GM12878 (cell line): ENCODE measurements at regions not wholly inside any gene's neighbourhood (a gene's known extent, or its start where the extent isn't known, plus 50 kb on each side); places are given as distances from the start of the nearest gene placed in this dataset.

Experiments
- ATAC-seq: fragments of 200-7000 bp; cut with Tn5 transposase; 3 replicates; pipeline ENCODE4 v1.9.1; 2020; ENCODE audit warnings: mild to moderate bottlenecking, moderate library complexity
- BruUV-seq: library from RNA; stranded (reverse); fragments of 400-500 nt; replicated peaks from 2 replicates; lab custom pipeline; 2021; lab: Mats Ljungman, UMichigan
- CTCF ChIA-PET: fragments of 300-600 bp; sonication (Branson Sonifier 250); formaldehyde crosslinking; extraction: SDS; loops from one replicate; lab custom pipeline; 2021; ENCODE audit warnings: inconsistent platforms; lab: Yijun Ruan, JAX
- POLR2A ChIA-PET: fragments of 350-600 bp; formaldehyde crosslinking; extraction: SDS; loops from one replicate; lab custom pipeline; 2021; ENCODE audit warnings: inconsistent platforms; lab: Charles Lee
- RAD21 ChIA-PET: fragments of 300-600 bp; sonication (Branson Sonifier 250); formaldehyde crosslinking; loops from one replicate; lab custom pipeline; 2023; ENCODE audit warnings: antibody characterized with exemption; ENCODE audit not compliant: unreplicated experiment; lab: Charles Lee
- SMC1A ChIA-PET: fragments of 300-600 bp; sonication (Branson Sonifier 250); formaldehyde crosslinking; loops from one replicate; lab custom pipeline; 2023; ENCODE audit not compliant: unreplicated experiment, uncharacterized antibody; lab: Charles Lee
- DNase-seq: peaks from one replicate; pipeline ENCODE4 v3.0.0-alpha.2; 2011; ENCODE audit warnings: low read depth, low spot score
- FAIRE-seq: peaks from 3 replicates; lab custom pipeline; 2011; peaks lifted over from hg19 to GRCh38; lab: Jason Lieb, UNC
- H2AFZ ChIP-seq: 2 replicates; pipeline ENCODE4 v1.6.0; 2011; ENCODE audit warnings: low read depth, low read length, control low read depth; ENCODE audit not compliant: control insufficient read depth
- H3K27ac ChIP-seq: 2 replicates; pipeline ENCODE4 v1.5.1; 2011; ENCODE audit warnings: control low read depth; ENCODE audit not compliant: control insufficient read depth, insufficient read depth
- H3K27me3 ChIP-seq, 2 experiments: replicated peaks in 1 of 2; 2 replicates each; pipeline versions ENCODE4 v1.6.0 to v1.6.1; 2011; ENCODE audit warnings: low read length in 1 of 2; ENCODE audit not compliant: control insufficient read depth in 2 of 2, insufficient read depth in 2 of 2
- H3K36me3 ChIP-seq, 2 experiments: 2 replicates each; pipeline ENCODE4 v1.5.1; 2011; ENCODE audit warnings: low read length in 1 of 2; ENCODE audit not compliant: control insufficient read depth in 2 of 2, insufficient read depth in 2 of 2
- H3K4me1 ChIP-seq: 2 replicates; pipeline ENCODE4 v1.6.1; 2011; ENCODE audit warnings: mild to moderate bottlenecking, low read length, moderate library complexity, mixed read lengths; ENCODE audit not compliant: control insufficient read depth, insufficient read depth
- H3K4me2 ChIP-seq: 2 replicates; pipeline ENCODE4 v1.6.0; 2011; ENCODE audit warnings: control low read depth; ENCODE audit not compliant: control insufficient read depth, insufficient read depth
- H3K4me3 ChIP-seq: fragments of 200-600 bp; sonication (generic); 2 replicates; pipeline ENCODE4 v1.5.1; 2016
- H3K79me2 ChIP-seq: 2 replicates; pipeline ENCODE4 v1.6.0; 2011; ENCODE audit warnings: low read length; ENCODE audit not compliant: control insufficient read depth, insufficient read depth
- H3K9ac ChIP-seq: 2 replicates; pipeline ENCODE4 v1.8.0; 2011; ENCODE audit warnings: low read length, control low read depth, mixed read lengths; ENCODE audit not compliant: control insufficient read depth, insufficient read depth
- H3K9me3 ChIP-seq: replicated peaks from 3 replicates; pipeline ENCODE4 v1.5.1; 2011; ENCODE audit warnings: mild to moderate bottlenecking, low read length; ENCODE audit not compliant: control insufficient read depth, insufficient read depth
- H4K20me1 ChIP-seq: 2 replicates; pipeline ENCODE4 v1.6.0; 2011; ENCODE audit not compliant: control insufficient read depth, insufficient read depth
- CEBPZ ChIP-seq: fragments of 150-350 bp; IDR thresholded peaks from 2 replicates; pipeline ENCODE4 v1.6.1; 2016; ENCODE audit warnings: low read depth, low read length
- FOS ChIP-seq: IDR thresholded peaks from 3 replicates; pipeline ENCODE4 v1.6.1; 2011; ENCODE audit warnings: borderline replicate concordance; ENCODE audit not compliant: insufficient read length; ENCODE audit errors: extremely low read depth
- GABPA ChIP-seq: IDR thresholded peaks from 2 replicates; pipeline ENCODE4 v1.6.1; 2014; ENCODE audit warnings: antibody characterized with exemption, low read depth, mild to moderate bottlenecking, inconsistent platforms
- MLLT1 ChIP-seq: fragments of 450-650 bp; IDR thresholded peaks from 2 replicates; pipeline ENCODE4 v1.6.1; 2016; ENCODE audit warnings: mild to moderate bottlenecking
- NR2C2 ChIP-seq: IDR thresholded peaks from 2 replicates; pipeline ENCODE4 v1.6.1; 2011; ENCODE audit warnings: borderline replicate concordance, low read depth; ENCODE audit not compliant: control insufficient read depth, insufficient read length
- SMAD1 ChIP-seq: fragments of 450-650 bp; IDR thresholded peaks from 2 replicates; pipeline ENCODE4 v1.6.1; 2018; ENCODE audit warnings: mild to moderate bottlenecking, low read depth; ENCODE audit not compliant: partially characterized antibody
- SMAD5 ChIP-seq: IDR thresholded peaks from 2 replicates; pipeline ENCODE4 v1.6.1; 2016; ENCODE audit warnings: antibody characterized with exemption, low read depth
- TCF7 ChIP-seq: IDR thresholded peaks from 2 replicates; pipeline ENCODE4 v1.6.1; 2014; ENCODE audit warnings: antibody characterized with exemption, borderline replicate concordance
- ZBED1 ChIP-seq: IDR thresholded peaks from 2 replicates; pipeline ENCODE4 v1.6.1; 2016; ENCODE audit warnings: borderline replicate concordance
- ZBTB40 ChIP-seq: fragments of 450-650 bp; IDR thresholded peaks from 2 replicates; pipeline ENCODE4 v1.6.1; 2016; ENCODE audit warnings: mild to moderate bottlenecking, moderate library complexity, borderline replicate concordance
- ZNF24 ChIP-seq: fragments of 450-650 bp; IDR thresholded peaks from 2 replicates; pipeline ENCODE4 v1.6.1; 2017; ENCODE audit warnings: antibody characterized with exemption, mild to moderate bottlenecking
- WGBS: methylation state at CpG from one replicate; pipeline ENCODE4 v1.1.6; 2016; ENCODE audit warnings: low lambda C conversion rate; ENCODE audit not compliant: insufficient replicate concordance, insufficient coverage; ENCODE audit errors: missing lambda C conversion rate; 5-methylcytosine and 5-hydroxymethylcytosine counted together
- in situ Hi-C: fragments of 300-500 bp; cut with MboI; formaldehyde crosslinking; loops from 9 replicates; pipeline ENCODE4 v1.14.3; 2018; ENCODE audit warnings: mixed read lengths
- intact Hi-C: fragments of 100-400 bp; cut with micrococcal nuclease; formaldehyde crosslinking; loops from one replicate; pipeline ENCODE4 v1.14.2; 2022; ENCODE audit not compliant: unreplicated experiment

GRCh38 chr3:72345237-72345878, 502.9 kb downstream of the SHQ1 start (continued):
- TF ChIP-seq GABPA (no peak), FOS (no peak), CEBPZ (no peak), NR2C2 (no peak), ZBED1 (no peak), ZNF24 (no peak), TCF7 (no peak)

- H2AFZ ChIP-seq = no peak overlapping the region
- H3K36me3 ChIP-seq = no peaks in the 10 kb centered on the region
- in situ Hi-C loops (no loop called here), intact Hi-C loops (no loop called here)
- no TSS peak for BruUV-seq
- H3K4me1 ChIP-seq = peaks cover 18% of the 10 kb centered on the region
- POLR2A ChIA-PET = no interaction called here
- CTCF ChIA-PET = no interaction called here
- H3K9ac ChIP-seq = no peak overlapping the region
- no peak overlapping the region for H3K4me2 ChIP-seq
- FAIRE-seq (no peak), ATAC-seq (no peak), DNase-seq (no peak)
- H3K27me3 ChIP-seq = no peaks in the 10 kb centered on the region
- H3K9me3 ChIP-seq = peaks cover 4% of the 10 kb centered on the region; the same call in 1 of the 3 replicates
- 73% methylated on average over 6 of the region's 6 CpGs for WGBS
- H3K27ac ChIP-seq = no peak overlapping the region
- no peaks in the 10 kb centered on the region for H3K79me2 ChIP-seq
- H4K20me1 ChIP-seq = no peaks in the 10 kb centered on the region
- peak; percentile 79 for TF ChIP-seq ZBTB40
- no peak for TF ChIP-seq SMAD1
- TF ChIP-seq SMAD5 = no peak
- TF ChIP-seq MLLT1 = no peak
- SMC1A ChIA-PET = no interaction called here
- RAD21 ChIA-PET = no interaction called here
- no peak overlapping the region for H3K4me3 ChIP-seq
These were observed 503.6 kb downstream of the SHQ1 start for GRCh38 chr3:72344647-72345046.
